ENCODE measurements at regions not wholly inside any gene's neighbourhood (a gene's known extent, or its start where the extent isn't known, plus 50 kb on each side); places are given as distances from the start of the nearest gene placed in this dataset.

DNA sequence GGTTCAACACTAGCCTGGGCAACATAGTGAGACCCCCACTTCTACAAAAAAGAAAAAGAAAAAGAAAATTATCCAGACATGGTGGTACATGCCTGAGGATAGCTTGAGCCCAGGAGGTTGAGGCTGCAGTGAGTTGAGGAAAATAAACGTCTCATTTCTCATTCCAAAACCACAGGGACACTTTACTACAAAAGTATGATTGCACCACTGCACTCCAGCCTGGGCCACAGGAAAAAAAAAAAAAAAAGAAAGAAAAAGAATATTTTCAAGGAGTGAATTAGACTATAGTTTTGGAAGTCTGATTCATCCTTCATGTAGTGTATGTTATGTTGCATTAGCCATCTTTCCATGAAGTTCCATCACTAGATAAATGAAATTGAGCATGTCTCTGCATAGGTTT is 149.5 kb upstream of the THBS1 start:
- no peak for DNase-seq (ENCODE audit: low read depth in 1 of 2, low spot score in 1 of 2)
- POLR2A ChIA-PET: no interaction called here

GRCh38 chr15:39432026-39432425 is 148.9 kb upstream of the THBS1 start:
- Histone ChIP-seq H3K9me3 (no peaks in the 10 kb centered on the region), H3K4me2 (no peak overlapping the region), H3K27ac (no peak overlapping the region), H3K4me3 (no peak overlapping the region), H3K4me1 (peaks cover 14% of the 10 kb centered on the region)
- FAIRE-seq (no peak), DNase-seq (ENCODE audit: low read depth in 1 of 2, low spot score in 1 of 2) (no peak), ATAC-seq (no peak)
- CTCF ChIA-PET: interaction anchor here (0.6 kb wide), 1 partner anchor 72 kb away, joined by 3 read pairs; no protein-coding TSS in a partner anchor
- POLR2A ChIA-PET: no interaction called here
- WGBS (ENCODE audit: missing lambda C conversion rate): 8% methylated on average over 1 of the region's 1 CpG
- TF ChIP-seq BCL3 (IDR thresholded peaks at IDR 0.05) (no peak), NR3C1 (IDR thresholded peaks at IDR 0.05) (no peak), PBX3 (IDR thresholded peaks at IDR 0.05) (no peak), HOXB5 (CRISPR knock-in tag; IDR thresholded peaks at IDR 0.05) (no peak), RNF2 (IDR thresholded peaks at IDR 0.05; ENCODE audit: borderline replicate concordance, low read depth) (no peak), REST (IDR thresholded peaks at IDR 0.05) (no peak), HES2 (IDR thresholded peaks at IDR 0.05) (no peak), SMC3 (IDR thresholded peaks at IDR 0.05) (no peak), ZNF302 (CRISPR knock-in tag; IDR thresholded peaks at IDR 0.05) (no peak), MAZ (IDR thresholded peaks at IDR 0.05; ENCODE audit: borderline replicate concordance, low read depth, low read length) (no peak)

More for the DNA sequence above, 149.5 kb upstream of the THBS1 start:
- TF ChIP-seq SREBF2 (IDR thresholded peaks at IDR 0.05) (no peak), ESRRA (IDR thresholded peaks at IDR 0.05; ENCODE audit: borderline replicate concordance, low read length) (no peak), POLR2AphosphoS2 (conservative IDR thresholded peaks at IDR 0.05; ENCODE audit: low read length) (no peak)
- TF ChIP-seq, protein P1, sequence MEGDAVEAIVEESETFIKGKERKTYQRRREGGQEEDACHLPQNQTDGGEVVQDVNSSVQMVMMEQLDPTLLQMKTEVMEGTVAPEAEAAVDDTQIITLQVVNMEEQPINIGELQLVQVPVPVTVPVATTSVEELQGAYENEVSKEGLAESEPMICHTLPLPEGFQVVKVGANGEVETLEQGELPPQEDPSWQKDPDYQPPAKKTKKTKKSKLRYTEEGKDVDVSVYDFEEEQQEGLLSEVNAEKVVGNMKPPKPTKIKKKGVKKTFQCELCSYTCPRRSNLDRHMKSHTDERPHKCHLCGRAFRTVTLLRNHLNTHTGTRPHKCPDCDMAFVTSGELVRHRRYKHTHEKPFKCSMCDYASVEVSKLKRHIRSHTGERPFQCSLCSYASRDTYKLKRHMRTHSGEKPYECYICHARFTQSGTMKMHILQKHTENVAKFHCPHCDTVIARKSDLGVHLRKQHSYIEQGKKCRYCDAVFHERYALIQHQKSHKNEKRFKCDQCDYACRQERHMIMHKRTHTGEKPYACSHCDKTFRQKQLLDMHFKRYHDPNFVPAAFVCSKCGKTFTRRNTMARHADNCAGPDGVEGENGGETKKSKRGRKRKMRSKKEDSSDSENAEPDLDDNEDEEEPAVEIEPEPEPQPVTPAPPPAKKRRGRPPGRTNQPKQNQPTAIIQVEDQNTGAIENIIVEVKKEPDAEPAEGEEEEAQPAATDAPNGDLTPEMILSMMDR (IDR thresholded peaks at IDR 0.05): no peak
- TF ChIP-seq, protein P2, sequence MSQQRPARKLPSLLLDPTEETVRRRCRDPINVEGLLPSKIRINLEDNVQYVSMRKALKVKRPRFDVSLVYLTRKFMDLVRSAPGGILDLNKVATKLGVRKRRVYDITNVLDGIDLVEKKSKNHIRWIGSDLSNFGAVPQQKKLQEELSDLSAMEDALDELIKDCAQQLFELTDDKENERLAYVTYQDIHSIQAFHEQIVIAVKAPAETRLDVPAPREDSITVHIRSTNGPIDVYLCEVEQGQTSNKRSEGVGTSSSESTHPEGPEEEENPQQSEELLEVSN (IDR thresholded peaks at IDR 0.05; ENCODE audit: borderline replicate concordance, low read depth): no peak
- 73% methylated on average over 1 of the region's 1 CpG for WGBS (ENCODE audit: missing lambda C conversion rate)
- peaks cover 14% of the 10 kb centered on the region for H3K4me1 ChIP-seq
- no peaks in the 10 kb centered on the region for H3K9me3 ChIP-seq
- H3K4me2 ChIP-seq: no peak overlapping the region
- FAIRE-seq: no peak
- no peak overlapping the region for H3K4me3 ChIP-seq
- no peak overlapping the region for H3K27ac ChIP-seq
- no peak for ATAC-seq
- CTCF ChIA-PET: interaction anchor here (0.9 kb wide), 1 partner anchor 8 kb away, joined by 3 read pairs; no protein-coding TSS in a partner anchor

Measured in A549 (cell line).